HG03060 (cell line): ENCODE measurements at regions not wholly inside any gene's neighbourhood (a gene's known extent, or its start where the extent isn't known, plus 50 kb on each side); places are given as distances from the start of the nearest gene placed in this dataset.

Experiments used
- ATAC-seq: cut with Tn5 transposase; IDR thresholded peaks from one replicate; pipeline ENCODE4 v1.9.1; 2021; ENCODE audit warnings: low read depth, moderate number of reproducible peaks; ENCODE audit not compliant: unreplicated experiment

- ATAC-seq = no peak
These were observed 198.7 kb upstream of the CEP162 start for GRCh38 chr6:84425971-84426705.

GRCh38 chr6:84424956-84425355, 197.5 kb upstream of the CEP162 start:
- ATAC-seq = no peak

GRCh38 chr6:84422380-84422968, 195.0 kb upstream of the CEP162 start:
- no peak for ATAC-seq

GRCh38 chr6:84421031-84421430, 193.6 kb upstream of the CEP162 start:
- ATAC-seq = no peak

- ATAC-seq = no peak
These were observed 189.8 kb upstream of the CEP162 start for GRCh38 chr6:84417260-84417659.

- ATAC-seq = no peak
These were observed 188.7 kb upstream of the CEP162 start for GRCh38 chr6:84416043-84416657.

- no peak for ATAC-seq
These were observed 188.1 kb upstream of the CEP162 start for GRCh38 chr6:84415517-84415916.

- no peak for ATAC-seq
These were observed 187.6 kb upstream of the CEP162 start for GRCh38 chr6:84415068-84415467.

GRCh38 chr6:84414531-84414930, 187.1 kb upstream of the CEP162 start:
- ATAC-seq = no peak

- no peak for ATAC-seq
These were observed 183.7 kb upstream of the CEP162 start for GRCh38 chr6:84411060-84411629.

- ATAC-seq = no peak
These were observed 182.5 kb upstream of the CEP162 start for GRCh38 chr6:84409911-84410310.

GRCh38 chr6:84408028-84408427, 180.6 kb upstream of the CEP162 start:
- ATAC-seq = no peak

- no peak for ATAC-seq
These were observed 176.1 kb upstream of the CEP162 start for GRCh38 chr6:84403545-84403944.

- no peak for ATAC-seq
These were observed 171.6 kb upstream of the CEP162 start for GRCh38 chr6:84399003-84399402.

- no peak for ATAC-seq
These were observed 164.8 kb upstream of the CEP162 start for GRCh38 chr6:84392261-84392660.

- ATAC-seq = no peak
These were observed 163.4 kb upstream of the CEP162 start for GRCh38 chr6:84390851-84391250.

GRCh38 chr6:84390334-84390733, 162.9 kb upstream of the CEP162 start:
- ATAC-seq = no peak

- ATAC-seq = no peak
These were observed 151.7 kb upstream of the CEP162 start for GRCh38 chr6:84379142-84379541.

- ATAC-seq = no peak
These were observed 144.8 kb upstream of the CEP162 start for GRCh38 chr6:84372290-84372689.

- no peak for ATAC-seq
These were observed 144.2 kb upstream of the CEP162 start for GRCh38 chr6:84371681-84372080.

GRCh38 chr6:84362193-84362821, 134.9 kb upstream of the CEP162 start:
- no peak for ATAC-seq
